H1 (cell line): ENCODE measurements at regions not wholly inside any gene's neighbourhood (a gene's known extent, or its start where the extent isn't known, plus 50 kb on each side); places are given as distances from the start of the nearest gene placed in this dataset.

ENCODE experiments used
- CTCF ChIA-PET: fragments of 300-600 bp; sonication (Branson Sonifier 250); formaldehyde crosslinking; loops from one replicate; lab custom pipeline; 2021; ENCODE audit not compliant: partially characterized antibody; lab: Charles Lee
- POLR2A ChIA-PET: fragments of 300-600 bp; sonication (Branson Sonifier 250); formaldehyde crosslinking; loops from one replicate; lab custom pipeline; 2021; ENCODE audit warnings: inconsistent platforms; ENCODE audit not compliant: partially characterized antibody; lab: Charles Lee
- DNase-seq, 2 experiments: peaks; one replicate each; pipeline versions ENCODE4 v3.0.0 to v3.0.0-alpha.2; 2010 to 2022; ENCODE audit warnings: low spot score in 2 of 2, low read depth in 1 of 2, mixed read lengths in 1 of 2
- FAIRE-seq: peaks from 2 replicates; lab custom pipeline; 2011; peaks lifted over from hg19 to GRCh38; lab: Jason Lieb, UNC
- H2AFZ ChIP-seq: 2 replicates; pipeline ENCODE4 v1.8.1; 2012; ENCODE audit warnings: low read length, inconsistent platforms
- H2AK5ac ChIP-seq: 2 replicates; pipeline ENCODE4 v1.6.1; 2013; ENCODE audit warnings: low read depth, low read length
- H2BK120ac ChIP-seq: replicated peaks from 2 replicates; pipeline ENCODE3; 2013; ENCODE audit warnings: low read depth, low read length, inconsistent platforms
- H2BK12ac ChIP-seq: 2 replicates; pipeline ENCODE4 v1.6.1; 2013; ENCODE audit warnings: low read depth, low read length
- H2BK15ac ChIP-seq: 2 replicates; pipeline ENCODE4 v1.6.1; 2013; ENCODE audit warnings: low read length
- H2BK20ac ChIP-seq: 2 replicates; pipeline ENCODE4 v1.6.1; 2013; ENCODE audit warnings: low read length
- H2BK5ac ChIP-seq: 2 replicates; pipeline ENCODE4 v1.6.1; 2013; ENCODE audit warnings: low read depth, low read length
- H3K14ac ChIP-seq: 2 replicates; pipeline ENCODE4 v1.6.1; 2013; ENCODE audit warnings: inconsistent platforms; ENCODE audit not compliant: insufficient read length
- H3K18ac ChIP-seq: 2 replicates; pipeline ENCODE4 v1.6.1; 2013; ENCODE audit warnings: low read length; ENCODE audit errors: extremely low read depth
- H3K23ac ChIP-seq: 2 replicates; pipeline ENCODE4 v1.6.1; 2013; ENCODE audit warnings: inconsistent platforms; ENCODE audit not compliant: insufficient read length
- H3K23me2 ChIP-seq: 2 replicates; pipeline ENCODE4 v1.6.1; 2013; ENCODE audit warnings: low read depth, low read length
- H3K27ac ChIP-seq: 2 replicates; pipeline ENCODE4 v1.6.1; 2011; ENCODE audit warnings: low read depth, low read length, inconsistent platforms
- H3K27me3 ChIP-seq, 4 experiments: replicated peaks in 1 of 4; 1 replicate in 1 of 4; 2 replicates in 3 of 4; pipeline versions ENCODE4 v1.6.1 to v1.8.1; 2011 to 2013; ENCODE audit warnings: low read length in 3 of 4, mild to moderate bottlenecking in 3 of 4, inconsistent platforms in 2 of 4, mixed read lengths in 2 of 4, moderate library complexity in 1 of 4; ENCODE audit not compliant: control insufficient read depth in 3 of 4, insufficient read depth in 3 of 4; ENCODE audit errors: extremely low read depth in 1 of 4
- H3K36me3 ChIP-seq, 4 experiments: 2 replicates each; pipeline versions ENCODE4 v1.6.1 to v1.8.1; 2011 to 2013; ENCODE audit warnings: mild to moderate bottlenecking in 4 of 4, low read length in 3 of 4, moderate library complexity in 2 of 4, control low read depth in 1 of 4, inconsistent platforms in 1 of 4; ENCODE audit not compliant: insufficient read depth in 4 of 4, control insufficient read depth in 2 of 4
- H3K4ac ChIP-seq: replicated peaks from 2 replicates; pipeline ENCODE3; 2013; ENCODE audit warnings: low read length, low read depth, mixed read lengths, inconsistent platforms; ENCODE audit not compliant: insufficient read length
- H3K4me1 ChIP-seq, 4 experiments: replicated peaks in 1 of 4; 1 replicate in 1 of 4; 2 replicates in 3 of 4; pipeline versions ENCODE4 v1.6.1 to v1.8.1; 2011 to 2013; ENCODE audit warnings: low read length in 3 of 4, inconsistent platforms in 2 of 4, mixed read lengths in 1 of 4; ENCODE audit not compliant: insufficient read depth in 4 of 4, control insufficient read depth in 3 of 4
- H3K4me2 ChIP-seq, 2 experiments: 2 replicates each; pipeline versions ENCODE4 v1.6.1 to v1.8.1; 2011 to 2013; ENCODE audit warnings: low read depth in 2 of 2, low read length in 2 of 2, control low read depth in 1 of 2, inconsistent platforms in 1 of 2, mild to moderate bottlenecking in 1 of 2; ENCODE audit not compliant: insufficient read depth in 1 of 2
- H3K4me3 ChIP-seq, 4 experiments: fragments of 200-600, 300-600 bp in 1 of 4; sonication (generic), shearing (Covaris generic), sonication (Bioruptor Twin) in 1 of 4; 2 replicates each; pipeline versions ENCODE4 v1.5.1 to v1.8.1; 2011 to 2016; ENCODE audit warnings: low read length in 4 of 4, low read depth in 3 of 4, control low read depth in 2 of 4, inconsistent platforms in 2 of 4, mild to moderate bottlenecking in 2 of 4, mixed read lengths in 1 of 4, moderate library complexity in 1 of 4; ENCODE audit not compliant: insufficient read depth in 2 of 4; ENCODE audit errors: extremely low read depth in 1 of 4
- H3K56ac ChIP-seq: replicated peaks from 2 replicates; pipeline ENCODE3; 2013; ENCODE audit warnings: low read depth, mild to moderate bottlenecking, mixed read lengths, low read length, inconsistent platforms; ENCODE audit not compliant: insufficient read length
- H3K79me1 ChIP-seq: 2 replicates; pipeline ENCODE4 v1.6.1; 2013; ENCODE audit warnings: low read depth, low read length, control low read depth
- H3K79me2 ChIP-seq, 2 experiments: 2 replicates each; pipeline versions ENCODE4 v1.6.1 to v1.8.1; 2012 to 2013; ENCODE audit warnings: low read length in 2 of 2, mild to moderate bottlenecking in 2 of 2, inconsistent platforms in 1 of 2; ENCODE audit not compliant: insufficient read depth in 2 of 2, control insufficient read depth in 1 of 2
- H3K9ac ChIP-seq, 4 experiments: replicated peaks in 1 of 4; 1 replicate in 1 of 4; 2 replicates in 3 of 4; pipeline versions ENCODE4 v1.6.1 to v1.8.1; 2011 to 2013; ENCODE audit warnings: low read depth in 3 of 4, low read length in 3 of 4, control low read depth in 2 of 4, mild to moderate bottlenecking in 2 of 4, moderate library complexity in 2 of 4, inconsistent platforms in 1 of 4; ENCODE audit errors: extremely low read depth in 1 of 4
- H3K9me3 ChIP-seq, 2 experiments: 2 replicates each; pipeline versions ENCODE4 v1.6.1 to v1.8.1; 2012 to 2013; ENCODE audit warnings: mild to moderate bottlenecking in 2 of 2, moderate library complexity in 2 of 2, control low read depth in 1 of 2, inconsistent platforms in 1 of 2, low read depth in 1 of 2, low read length in 1 of 2, mixed read lengths in 1 of 2; ENCODE audit not compliant: insufficient read depth in 2 of 2
- H4K20me1 ChIP-seq, 2 experiments: replicated peaks in 1 of 2; 2 replicates each; pipeline versions ENCODE3 to v1.8.1; 2011 to 2013; ENCODE audit warnings: inconsistent platforms in 2 of 2, low read length in 2 of 2, mild to moderate bottlenecking in 1 of 2; ENCODE audit not compliant: insufficient read depth in 2 of 2, control insufficient read depth in 1 of 2
- H4K5ac ChIP-seq: 2 replicates; pipeline ENCODE4 v1.6.1; 2013; ENCODE audit warnings: low read length, low read depth, mixed read lengths, inconsistent platforms; ENCODE audit not compliant: insufficient read length
- H4K8ac ChIP-seq: 2 replicates; pipeline ENCODE4 v1.8.0; 2013; ENCODE audit warnings: mild to moderate bottlenecking, moderate library complexity, low read length, inconsistent platforms; ENCODE audit not compliant: insufficient read depth; ENCODE audit errors: extremely low read depth
- H4K91ac ChIP-seq: replicated peaks from 2 replicates; pipeline ENCODE3; 2013; ENCODE audit warnings: low read length, mixed read lengths, inconsistent platforms; ENCODE audit not compliant: insufficient read length
- ASH2L ChIP-seq: fragments of 200-600, 300-600 bp; sonication (generic); IDR thresholded peaks from one replicate; pipeline ENCODE4 v1.7.1; 2017; ENCODE audit warnings: low read length
- ATF3 ChIP-seq: IDR thresholded peaks from 2 replicates; pipeline ENCODE4 v1.6.1; 2011; ENCODE audit warnings: low read depth, mild to moderate bottlenecking, low read length; ENCODE audit not compliant: insufficient read depth
- CEBPB ChIP-seq: IDR thresholded peaks from 2 replicates; pipeline ENCODE4 v1.6.1; 2012; ENCODE audit warnings: low read depth, low read length
- FOSL1 ChIP-seq: IDR thresholded peaks from 2 replicates; pipeline ENCODE4 v1.6.1; 2011; ENCODE audit warnings: mild to moderate bottlenecking, low read depth, low read length, moderate library complexity; ENCODE audit not compliant: insufficient read depth
- HDAC6 ChIP-seq: IDR thresholded peaks from one replicate; pipeline ENCODE4 v1.7.1; 2012; ENCODE audit warnings: low read depth, mild to moderate bottlenecking, inconsistent platforms, low read length, moderate library complexity
- KDM5A ChIP-seq: fragments of 200-600 bp; IDR thresholded peaks from 2 replicates; pipeline ENCODE4 v1.7.1; 2012; ENCODE audit warnings: mild to moderate bottlenecking, low read length, inconsistent platforms, mixed read lengths
- POLR2A ChIP-seq, 2 experiments: IDR thresholded peaks; 1 replicate in 1 of 2; 2 replicates in 1 of 2; pipeline ENCODE4 v1.6.1; 2011; ENCODE audit warnings: low read depth in 2 of 2, low read length in 2 of 2, mild to moderate bottlenecking in 2 of 2; ENCODE audit errors: control extremely low read depth in 1 of 2
- POU5F1 ChIP-seq: IDR thresholded peaks from 2 replicates; pipeline ENCODE4 v1.6.1; 2011; ENCODE audit warnings: low read depth, mild to moderate bottlenecking, low read length, moderate library complexity
- RBBP5 ChIP-seq: IDR thresholded peaks from 2 replicates; pipeline ENCODE4 v1.7.1; 2012; ENCODE audit warnings: low read depth, mild to moderate bottlenecking, inconsistent platforms, low read length, moderate library complexity, borderline replicate concordance
- RNF2 ChIP-seq: fragments of 200-900, 300-1000 bp; sonication (generic); IDR thresholded peaks from 2 replicates; pipeline ENCODE4 v1.7.1; 2016; ENCODE audit warnings: borderline replicate concordance, low read depth, mild to moderate bottlenecking, antibody characterized with exemption, low read length; ENCODE audit not compliant: poor library complexity, severe bottlenecking; ENCODE audit errors: missing control alignments
- SIRT6 ChIP-seq: IDR thresholded peaks from one replicate; pipeline ENCODE4 v1.7.1; 2012; ENCODE audit warnings: low read length, inconsistent platforms
- SIX5 ChIP-seq: IDR thresholded peaks from 2 replicates; pipeline ENCODE4 v1.6.1; 2011; ENCODE audit warnings: mild to moderate bottlenecking, low read depth, low read length
- SRF ChIP-seq: IDR thresholded peaks from 2 replicates; pipeline ENCODE4 v1.6.1; 2011; ENCODE audit warnings: mild to moderate bottlenecking, low read depth, low read length, moderate library complexity
- TBP ChIP-seq: IDR thresholded peaks from 2 replicates; pipeline ENCODE4 v1.6.1; 2011; ENCODE audit warnings: low read depth, low read length, improper control_type of control experiment
- TCF12 ChIP-seq: IDR thresholded peaks from 2 replicates; pipeline ENCODE4 v1.6.1; 2011; ENCODE audit warnings: low read depth, mild to moderate bottlenecking, low read length
- WGBS, 2 experiments: shearing (Covaris generic) in 1 of 2; methylation state at CpG; one replicate each; pipeline versions ENCODE4 v1.1.6 to v1.1.7; 2013 to 2015; ENCODE audit warnings: low lambda C conversion rate in 2 of 2, mixed read lengths in 2 of 2, inconsistent platforms in 1 of 2, low coverage in 1 of 2, missing lambda C conversion rate in 1 of 2; ENCODE audit not compliant: insufficient replicate concordance in 2 of 2, insufficient coverage in 1 of 2, insufficient read length in 1 of 2; ENCODE audit errors: extremely low coverage in 1 of 2, missing lambda C conversion rate in 1 of 2; 5-methylcytosine and 5-hydroxymethylcytosine counted together
- TF ChIP-seq, protein P1 (sequence below): IDR thresholded peaks from 2 replicates; pipeline ENCODE4 v1.6.1; 2012; ENCODE audit warnings: inconsistent platforms

- no peak overlapping the region for H2BK120ac ChIP-seq
- H3K56ac ChIP-seq = no peak overlapping the region
- no peak overlapping the region for H2AK5ac ChIP-seq
- no peak overlapping the region for H3K14ac ChIP-seq
- no peak overlapping the region for H3K18ac ChIP-seq
- no peaks in the 10 kb centered on the region; a peak in 1 of 8 replicates for H3K36me3 ChIP-seq
- no peaks in the 10 kb centered on the region for H3K9me3 ChIP-seq
- H2BK15ac ChIP-seq = no peak overlapping the region
- H3K9ac ChIP-seq = no peak overlapping the region
- no peak overlapping the region for H2BK12ac ChIP-seq
- H3K27ac ChIP-seq = no peak overlapping the region
- H2BK20ac ChIP-seq = no peak overlapping the region
- no peak overlapping the region for H2BK5ac ChIP-seq
- no peaks in the 10 kb centered on the region for H3K23me2 ChIP-seq
- H3K4me2 ChIP-seq = no peak overlapping the region
- H3K79me1 ChIP-seq = peaks cover 2% of the 10 kb centered on the region; the same call in 1 of the 2 replicates
- no peak overlapping the region for H4K8ac ChIP-seq
- FAIRE-seq (no peak), DNase-seq (no peak)
- H3K4ac ChIP-seq = no peak overlapping the region
- CTCF ChIA-PET = interaction anchor here (0.8 kb wide), 1 partner anchor 10 kb away, joined by 3 read pairs; no protein-coding TSS in a partner anchor
- H3K4me1 ChIP-seq = peaks cover 0 to 5% (median 2%) of the 10 kb centered on the region in 4 experiments; a peak in 2 of 7 replicates
- H4K20me1 ChIP-seq = no peaks in the 10 kb centered on the region
- POLR2A ChIA-PET = no interaction called here
- no peak overlapping the region for H4K91ac ChIP-seq
- no peaks in the 10 kb centered on the region for H3K27me3 ChIP-seq
- H4K5ac ChIP-seq = no peak overlapping the region
- 86% methylated on average over 2 of the region's 2 CpGs; no CpG with 5 or more reads in 1 of the 2 experiments for WGBS, 2 experiments
- H2AFZ ChIP-seq = no peak overlapping the region
- no peak overlapping the region for H3K4me3 ChIP-seq
- H3K79me2 ChIP-seq = no peaks in the 10 kb centered on the region
- H3K23ac ChIP-seq = no peak overlapping the region
- no peak for TF ChIP-seq HDAC6
- no peak for TF ChIP-seq TBP
- TF ChIP-seq POU5F1 = no peak
- TF ChIP-seq SRF = no peak
- no peak for TF ChIP-seq KDM5A
- TF ChIP-seq TCF12 = no peak
- TF ChIP-seq, protein P1, sequence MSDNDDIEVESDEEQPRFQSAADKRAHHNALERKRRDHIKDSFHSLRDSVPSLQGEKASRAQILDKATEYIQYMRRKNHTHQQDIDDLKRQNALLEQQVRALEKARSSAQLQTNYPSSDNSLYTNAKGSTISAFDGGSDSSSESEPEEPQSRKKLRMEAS = no peak
- no peak for TF ChIP-seq FOSL1
- no peak for TF ChIP-seq SIRT6
- TF ChIP-seq POLR2A (IDR thresholded peaks at IDR 0.05; ENCODE audit: control extremely low read depth in 1 of 2, low read depth in 2 of 2, low read length in 2 of 2) = no peak
- TF ChIP-seq ASH2L = no peak
- TF ChIP-seq RBBP5 = no peak
- TF ChIP-seq CEBPB = no peak
- TF ChIP-seq SIX5 = no peak
- TF ChIP-seq ATF3 = no peak
- TF ChIP-seq RNF2 = no peak
Measured at GRCh38 chr19:28656644-28657043, 556.3 kb downstream of the UQCRFS1 start.
